ENCODE measurements at regions not wholly inside any gene's neighbourhood (a gene's known extent, or its start where the extent isn't known, plus 50 kb on each side); places are given as distances from the start of the nearest gene placed in this dataset.

- TF ChIP-seq ZFP36 (IDR thresholded peaks at IDR 0.05; ENCODE audit: borderline replicate concordance, low read depth, low read length, partially characterized antibody) (no peak), TOPORS (CRISPR knock-in tag; IDR thresholded peaks at IDR 0.05) (no peak), ARHGAP35 (CRISPR knock-in tag; IDR thresholded peaks at IDR 0.05; ENCODE audit: borderline replicate concordance) (no peak), MLLT10 (CRISPR knock-in tag; IDR thresholded peaks at IDR 0.05) (no peak), ZNF318 (CRISPR knock-in tag; IDR thresholded peaks at IDR 0.05) (no peak), ZNF44 (CRISPR knock-in tag; IDR thresholded peaks at IDR 0.05) (no peak), LCORL (IDR thresholded peaks at IDR 0.05) (no peak), LCORL (CRISPR knock-in tag; IDR thresholded peaks at IDR 0.05) (no peak), CREBL2 (CRISPR knock-in tag; IDR thresholded peaks at IDR 0.05; ENCODE audit: borderline replicate concordance) (no peak)
Measured at GRCh38 chr12:97347956-97348355, 114.6 kb upstream of the RMST start (continued).
